Astrocyte (in vitro differentiated cells and primary cell): ENCODE measurements at regions not wholly inside any gene's neighbourhood (a gene's known extent, or its start where the extent isn't known, plus 50 kb on each side); places are given as distances from the start of the nearest gene placed in this dataset.

Experiments used
- CTCF ChIP-seq: IDR thresholded peaks from 2 replicates; pipeline ENCODE4 v1.5.1; 2011; ENCODE audit warnings: low read depth, mild to moderate bottlenecking, inconsistent platforms, low read length, moderate library complexity; ENCODE audit not compliant: insufficient read depth
- EZH2 ChIP-seq: IDR thresholded peaks from 2 replicates; pipeline ENCODE4 v1.6.1; 2012; ENCODE audit warnings: mild to moderate bottlenecking, low read length, inconsistent platforms; ENCODE audit not compliant: insufficient read depth

- TF ChIP-seq CTCF: no peak
- TF ChIP-seq EZH2: no peak
Measured at GRCh38 chr16:63682844-63683243, 1439.0 kb downstream of the CDH11 start.
